ENCODE measurements at regions not wholly inside any gene's neighbourhood (a gene's known extent, or its start where the extent isn't known, plus 50 kb on each side); places are given as distances from the start of the nearest gene placed in this dataset.

- no peak for TF ChIP-seq CTCF (IDR thresholded peaks at IDR 0.05; ENCODE audit: insufficient read depth, low read length)
- H3K4me3 ChIP-seq (ENCODE audit: low read depth, low read length): no peak overlapping the region
- no peak for DNase-seq (ENCODE audit: low read depth)
Measured at GRCh38 chr3:6522191-6522590, 338.7 kb upstream of the GRM7 start.

GRCh38 chr3:6523043-6523442 is 337.9 kb upstream of the GRM7 start:
- no peak overlapping the region for H3K4me3 ChIP-seq (ENCODE audit: low read depth, low read length)
- TF ChIP-seq CTCF (IDR thresholded peaks at IDR 0.05; ENCODE audit: insufficient read depth, low read length): no peak
- no peak for DNase-seq (ENCODE audit: low read depth)

GRCh38 chr3:6524479-6524878 is 336.4 kb upstream of the GRM7 start:
- no peak overlapping the region for H3K4me3 ChIP-seq (ENCODE audit: low read depth, low read length)
- no peak for TF ChIP-seq CTCF (IDR thresholded peaks at IDR 0.05; ENCODE audit: insufficient read depth, low read length)
- no peak for DNase-seq (ENCODE audit: low read depth)

GRCh38 chr3:6526321-6526720 is 334.6 kb upstream of the GRM7 start:
- DNase-seq (ENCODE audit: low read depth): no peak
- no peak overlapping the region for H3K4me3 ChIP-seq (ENCODE audit: low read depth, low read length)
- no peak for TF ChIP-seq CTCF (IDR thresholded peaks at IDR 0.05; ENCODE audit: insufficient read depth, low read length)

- DNase-seq (ENCODE audit: low read depth): no peak
- no peak for TF ChIP-seq CTCF (IDR thresholded peaks at IDR 0.05; ENCODE audit: insufficient read depth, low read length)
- H3K4me3 ChIP-seq (ENCODE audit: low read depth, low read length): no peak overlapping the region
Measured at GRCh38 chr3:6526861-6527260, 334.1 kb upstream of the GRM7 start.

GRCh38 chr3:6528951-6529350 is 332.0 kb upstream of the GRM7 start:
- DNase-seq (ENCODE audit: low read depth): no peak
- no peak for TF ChIP-seq CTCF (IDR thresholded peaks at IDR 0.05; ENCODE audit: insufficient read depth, low read length)
- no peak overlapping the region for H3K4me3 ChIP-seq (ENCODE audit: low read depth, low read length)

GRCh38 chr3:6531153-6531552 is 329.8 kb upstream of the GRM7 start:
- no peak overlapping the region for H3K4me3 ChIP-seq (ENCODE audit: low read depth, low read length)
- DNase-seq (ENCODE audit: low read depth): no peak
- TF ChIP-seq CTCF (IDR thresholded peaks at IDR 0.05; ENCODE audit: insufficient read depth, low read length): no peak
